DMS79 (cell line): ENCODE measurements at regions not wholly inside any gene's neighbourhood (a gene's known extent, or its start where the extent isn't known, plus 50 kb on each side); places are given as distances from the start of the nearest gene placed in this dataset.
"Not testable (repeated sequence)": the region's sequence is repeated elsewhere in the genome, so short reads cannot be mapped to it uniquely, and the experiment has no call there.

Experiments
- DNase-seq: peaks from one replicate; lab custom pipeline; 2025; lab: John Stamatoyannopoulos, UW

DNA sequence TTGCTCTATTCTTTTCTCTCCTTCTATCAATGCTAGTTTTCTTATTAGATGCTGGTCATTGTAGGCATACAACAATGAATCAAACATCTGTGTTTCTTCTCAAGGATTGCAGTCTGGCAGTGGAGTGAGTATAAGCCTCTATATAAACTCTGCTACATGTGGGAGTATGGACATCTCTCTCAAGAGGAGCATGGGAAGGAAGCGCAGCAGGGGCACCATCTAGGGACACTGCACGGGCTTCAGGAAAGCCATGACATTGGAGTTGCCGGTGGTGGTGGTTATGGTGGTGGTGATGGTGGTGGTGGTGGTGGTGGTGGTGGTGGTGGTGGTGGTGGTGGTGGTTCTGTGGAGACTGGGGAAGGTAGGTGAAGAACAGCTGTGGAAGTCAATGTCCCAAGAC, 462.6 kb downstream of the RNF144A start:
- no peak for DNase-seq

DNA sequence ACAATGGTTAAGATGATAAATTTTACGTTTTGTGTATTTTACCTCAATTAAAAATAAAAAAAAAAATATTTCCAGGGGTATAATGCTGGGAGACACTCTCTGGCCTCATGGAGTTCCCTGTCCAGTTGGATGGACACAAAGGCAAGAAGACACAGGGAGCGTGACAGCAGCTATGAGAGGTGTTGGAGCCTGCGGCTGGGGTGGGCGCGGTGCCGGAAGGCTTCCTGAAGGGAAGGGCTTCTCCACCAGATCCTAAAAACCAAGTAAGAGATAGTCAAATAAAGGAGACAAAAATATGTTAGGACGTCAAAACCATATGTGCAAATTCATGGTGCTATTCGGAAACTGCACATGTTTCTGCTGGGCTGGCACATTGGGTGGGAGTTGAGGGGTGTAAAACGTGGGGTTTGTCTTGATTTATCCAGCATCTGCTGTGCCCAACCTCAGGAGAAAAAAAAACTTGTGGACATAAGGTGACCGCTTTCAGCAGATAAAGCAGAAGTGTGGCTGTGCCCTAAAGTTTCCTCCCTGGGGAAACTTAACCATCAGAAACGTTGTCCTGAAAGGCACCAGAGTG, 467.6 kb downstream of the RNF144A start:
- no peak for DNase-seq

DNA sequence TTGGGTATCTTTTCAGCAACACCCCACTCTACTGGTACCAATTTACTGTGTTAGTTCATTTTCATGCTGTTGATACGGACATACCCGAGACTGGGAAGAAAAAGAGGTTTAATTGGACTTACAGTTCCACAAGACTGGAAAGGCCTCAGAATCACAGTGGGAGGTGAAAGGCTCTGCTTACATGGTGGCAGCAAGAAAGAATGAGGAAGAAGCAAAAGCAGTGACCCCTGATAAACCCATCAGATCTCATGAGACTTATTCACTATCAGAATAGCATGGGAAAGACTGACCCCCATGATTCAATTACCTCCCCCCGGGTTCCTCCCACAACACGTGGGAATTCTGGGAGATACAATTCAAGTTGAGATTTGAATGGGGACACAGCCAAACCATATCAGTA, 473.1 kb downstream of the RNF144A start:
- not testable (repeated sequence) for DNase-seq

DNA sequence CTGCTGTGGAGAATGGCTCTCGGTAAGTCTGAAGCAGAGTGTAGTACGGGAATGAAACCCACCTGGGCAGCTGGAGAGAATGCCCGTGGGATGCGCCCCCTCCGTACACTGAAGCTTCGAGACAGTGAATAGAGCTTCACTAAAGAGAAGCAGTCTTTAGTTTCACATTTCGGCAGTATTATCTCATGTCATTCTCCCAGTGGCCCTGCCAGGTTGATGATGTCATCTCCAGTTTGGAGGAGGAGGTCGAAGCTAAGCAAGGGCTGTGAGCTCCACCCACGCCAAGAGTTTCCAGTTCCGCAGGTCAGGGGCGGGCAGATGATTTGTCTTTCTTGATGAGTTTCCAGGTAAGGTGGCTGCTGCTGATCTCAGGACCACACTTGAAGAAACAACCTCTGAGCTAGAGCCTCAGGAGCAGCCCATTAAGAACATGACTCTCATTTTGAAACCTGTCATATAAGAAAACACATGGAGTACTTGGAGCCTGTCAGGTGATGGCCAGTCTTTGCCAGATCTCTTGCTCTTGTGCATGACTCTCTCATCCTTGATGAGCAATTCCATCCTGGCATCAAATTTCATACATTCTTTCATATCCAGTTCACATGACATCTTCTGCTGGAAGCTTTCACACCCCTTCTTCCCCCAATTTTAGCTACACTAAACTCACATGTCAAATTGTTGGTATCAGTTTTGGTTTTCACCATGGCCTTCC, 475.0 kb downstream of the RNF144A start:
- DNase-seq, result no peak

DNA sequence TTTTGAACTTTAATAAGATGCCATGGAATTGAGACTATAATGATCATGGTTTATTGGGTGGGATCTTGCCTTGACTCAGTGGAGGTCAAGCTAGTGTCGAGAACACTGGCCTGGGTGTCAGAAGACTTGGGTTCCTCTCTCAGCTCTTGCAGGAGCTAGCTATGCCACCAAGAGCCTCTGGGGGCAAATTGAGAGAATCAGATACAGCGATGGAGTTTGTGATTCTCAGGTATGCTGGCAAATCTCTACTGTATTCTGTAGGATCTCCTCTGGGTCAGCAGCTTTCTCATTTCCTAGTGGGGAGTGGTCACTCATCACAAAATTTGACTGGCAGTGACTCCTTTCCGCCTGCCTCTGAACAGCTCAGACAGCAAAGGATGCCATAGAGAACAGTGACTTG, 477.0 kb downstream of the RNF144A start:
- DNase-seq, result no peak

DNA sequence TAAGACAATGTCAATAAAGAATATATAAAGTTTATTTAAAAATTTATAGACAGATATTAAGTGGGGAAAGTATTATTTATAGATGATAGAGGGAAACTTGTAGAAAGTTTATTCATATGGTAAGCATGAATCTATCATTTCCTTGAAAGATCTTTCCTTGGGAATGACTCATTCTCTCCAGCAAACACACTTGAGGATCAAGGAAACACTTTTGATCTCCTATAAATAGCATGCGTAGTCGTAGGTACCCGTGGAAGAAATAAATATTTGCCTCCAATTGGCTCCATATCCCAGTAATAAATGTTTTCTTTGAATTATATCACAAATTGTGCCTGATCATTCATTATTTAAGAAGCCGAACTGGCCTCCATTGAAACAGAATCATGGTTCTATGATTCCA, 483.4 kb downstream of the RNF144A start:
- DNase-seq, result no peak

DNA sequence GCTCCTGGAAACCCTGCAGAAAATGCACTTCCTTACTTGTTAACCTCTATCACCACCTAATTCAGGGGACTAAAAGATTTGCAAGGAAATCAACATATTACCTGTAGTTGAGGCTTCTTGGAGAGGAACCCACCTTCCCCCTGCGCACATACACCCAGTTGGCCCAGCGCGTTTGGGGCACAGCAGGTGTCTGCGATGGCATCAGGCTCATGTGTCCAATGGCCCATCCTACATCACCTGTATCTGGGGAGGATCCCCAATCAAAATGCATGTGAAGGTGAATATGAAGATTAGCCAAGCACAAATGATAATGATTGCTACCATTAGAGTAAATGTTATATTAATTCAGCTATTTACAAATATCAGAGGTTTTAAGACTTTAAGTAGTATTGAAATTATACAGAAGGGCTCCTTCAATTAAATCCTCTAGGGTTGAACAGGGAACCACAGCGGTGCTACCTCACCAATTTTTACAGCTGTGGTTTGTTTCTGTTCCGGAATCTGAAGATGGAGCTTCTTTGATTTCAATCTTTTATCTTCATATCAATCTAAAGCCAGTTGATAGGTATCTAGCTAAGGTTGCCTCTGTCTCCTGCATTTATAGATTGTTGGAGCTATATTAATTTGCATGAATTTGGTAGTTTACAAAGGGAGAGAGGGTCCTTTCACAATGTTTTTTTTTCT, 486.0 kb downstream of the RNF144A start:
- no peak for DNase-seq

DNA sequence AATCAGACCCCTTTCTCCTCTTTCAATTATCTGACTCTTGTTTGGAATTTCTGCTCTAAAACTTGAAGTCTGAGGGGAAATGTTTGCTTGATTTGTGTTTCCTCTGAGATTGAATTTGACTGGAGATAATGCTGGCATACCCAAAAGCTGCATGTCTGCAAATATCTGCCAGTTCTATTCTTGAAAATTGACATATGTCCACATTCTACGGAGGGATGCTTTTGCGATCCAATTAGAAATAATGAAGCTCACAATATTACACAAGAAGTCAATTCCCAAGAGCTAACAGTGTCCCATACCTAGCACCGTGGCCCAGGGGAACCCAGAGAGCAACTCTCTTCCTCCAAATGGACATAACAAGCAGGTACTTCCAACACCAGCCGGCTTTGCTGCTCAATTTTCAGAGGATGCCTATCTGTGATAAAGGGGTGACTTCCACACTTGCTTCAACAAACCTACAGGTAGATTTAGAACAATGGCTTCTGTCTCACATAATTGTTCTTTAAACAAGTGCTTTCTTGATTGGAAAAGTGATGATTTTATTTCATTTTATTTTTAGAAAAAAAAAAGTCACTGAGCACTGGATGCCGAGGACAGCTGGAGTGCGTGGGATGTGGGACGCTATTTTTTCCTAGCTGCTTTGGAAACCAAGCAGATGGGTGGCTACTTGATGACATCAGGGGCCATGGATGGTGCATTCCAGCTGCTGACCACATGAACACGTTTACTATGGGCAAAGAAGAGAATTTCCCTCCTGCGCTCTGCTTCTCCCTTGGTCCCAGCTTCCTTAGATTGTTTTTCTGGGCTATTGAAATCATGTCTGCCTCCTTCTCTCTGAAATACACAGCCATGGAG, 488.9 kb downstream of the RNF144A start:
- DNase-seq, result no peak

DNA sequence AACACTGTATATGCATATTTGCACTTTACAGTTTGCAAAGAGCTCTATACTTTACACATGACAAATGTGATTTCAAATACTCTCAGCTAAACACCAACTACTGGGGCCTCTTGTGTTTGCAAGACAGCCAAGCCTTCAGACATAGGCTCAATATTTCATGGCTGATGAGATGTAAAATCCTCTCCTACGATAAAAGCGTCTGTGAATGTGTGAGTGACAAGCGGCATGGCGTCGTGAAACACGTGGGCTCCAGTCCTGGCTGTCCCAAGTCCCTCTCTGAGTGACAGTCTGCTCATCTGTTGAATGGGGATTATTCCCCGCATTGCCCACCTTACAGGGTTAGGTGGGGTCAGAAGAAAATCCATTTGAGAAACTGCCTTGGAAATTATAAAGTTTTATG, 489.8 kb downstream of the RNF144A start:
- DNase-seq, result no peak

DNA sequence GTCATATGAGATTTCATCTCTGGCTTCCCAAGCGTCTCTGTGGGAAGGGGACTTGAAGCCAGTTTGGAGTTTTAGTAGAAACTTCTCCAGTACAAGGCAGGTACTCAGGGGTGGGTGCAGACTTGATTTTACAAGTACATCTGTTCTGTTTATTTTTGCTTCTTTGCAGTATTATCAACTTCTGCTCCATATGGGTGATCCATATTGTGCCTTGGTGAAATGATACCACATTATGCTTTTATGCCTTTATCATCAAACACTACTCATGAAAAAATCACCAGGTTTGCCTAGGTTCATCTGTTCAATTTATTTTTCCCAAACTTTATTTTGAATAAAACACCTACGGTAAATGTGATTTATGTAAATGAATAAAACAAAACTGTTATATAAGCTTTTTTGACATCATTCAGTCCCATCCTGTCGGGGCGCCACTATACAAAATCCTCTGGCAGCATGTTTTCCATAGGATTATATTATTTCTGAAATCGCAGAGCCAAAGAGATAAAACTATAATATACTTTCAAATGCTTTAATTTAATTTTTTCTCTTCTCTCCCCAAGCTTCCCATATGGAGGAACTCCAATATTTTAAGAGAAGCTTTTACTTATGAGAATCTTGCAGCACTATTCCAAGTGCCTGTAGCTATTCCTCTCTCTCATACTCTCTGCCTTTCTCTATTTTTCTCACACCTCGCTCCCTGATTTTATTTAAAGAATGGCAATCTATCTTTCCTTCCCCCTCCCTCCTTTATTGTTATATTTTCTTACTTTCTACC, 490.9 kb downstream of the RNF144A start:
- no peak for DNase-seq

DNA sequence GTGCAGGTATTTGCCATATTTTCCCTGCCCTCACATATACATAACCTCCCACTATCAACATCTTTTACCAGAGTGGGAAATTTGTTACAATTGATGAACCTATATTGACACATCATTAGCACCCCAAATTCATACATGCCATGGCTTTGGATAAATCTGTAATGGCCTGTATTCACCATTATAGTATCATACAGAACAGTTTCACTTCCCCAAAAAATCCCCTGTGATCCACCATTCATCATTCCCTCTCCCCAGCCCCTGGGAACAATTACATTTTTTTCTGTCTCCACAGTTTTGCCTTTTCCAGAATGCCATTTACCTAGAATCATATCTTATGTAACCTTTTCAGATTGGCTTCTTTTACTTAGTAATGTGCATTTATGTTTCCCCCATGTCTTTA, 494.5 kb downstream of the RNF144A start:
- no peak for DNase-seq

DNA sequence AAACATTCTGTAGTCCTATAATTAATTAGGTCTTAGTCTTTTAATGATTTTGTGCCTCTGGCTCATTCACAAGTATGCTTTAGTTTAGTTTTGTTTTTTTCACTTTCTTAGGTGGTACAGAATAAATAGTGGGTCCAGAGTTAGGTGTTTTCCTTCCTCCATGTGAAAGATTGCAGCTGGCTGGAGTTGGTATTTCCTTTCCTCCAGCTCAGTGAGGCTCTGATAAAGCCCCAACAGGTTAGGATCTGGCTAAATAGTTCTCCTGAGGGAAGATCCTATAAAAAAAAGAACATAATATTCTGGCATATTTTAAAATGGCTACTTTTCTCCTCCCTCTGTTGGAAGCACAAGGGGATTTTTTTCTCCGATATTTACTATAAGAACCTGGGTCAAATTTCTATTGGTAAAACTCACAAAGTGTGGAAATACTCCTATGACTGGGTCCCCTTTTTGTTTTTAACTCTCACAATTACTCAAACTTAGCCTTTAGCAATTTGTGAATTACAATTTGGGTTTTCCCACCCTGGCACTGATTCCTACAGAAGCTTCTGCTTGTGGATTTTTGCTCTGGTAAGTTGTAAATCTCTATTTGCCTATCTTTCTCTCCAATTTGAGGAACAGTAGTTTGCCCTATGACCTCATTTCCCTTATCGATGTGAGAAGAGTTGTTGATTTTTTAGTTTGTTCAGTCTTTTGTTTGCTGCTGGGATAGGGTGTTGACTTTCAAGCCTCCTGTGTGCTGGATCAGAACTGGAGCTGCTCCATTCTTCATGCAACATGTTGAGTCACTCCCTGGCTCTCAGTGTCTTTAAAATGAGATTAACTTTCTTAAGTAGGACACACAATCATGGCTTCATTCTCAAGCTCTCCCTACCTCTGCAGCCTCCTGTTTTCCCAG, 500.9 kb downstream of the RNF144A start:
- no peak for DNase-seq

DNA sequence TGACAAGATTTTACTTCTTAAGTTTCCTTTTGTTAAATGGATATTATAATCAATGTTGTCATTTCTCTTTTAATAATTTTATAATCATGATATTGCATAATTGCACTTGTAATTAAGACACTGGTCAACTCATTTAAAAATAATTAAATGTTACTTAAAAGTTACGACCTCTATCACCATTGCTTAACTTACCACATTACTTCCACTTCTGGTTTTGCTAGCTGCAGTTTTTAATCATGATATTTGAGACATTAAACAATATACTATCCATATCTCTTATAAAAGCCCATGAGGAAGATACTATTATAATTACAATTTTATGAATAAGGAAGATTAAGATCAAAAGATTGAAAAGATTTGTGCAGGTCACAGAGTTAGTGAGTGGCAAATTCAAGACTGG, 502.0 kb downstream of the RNF144A start:
- no peak for DNase-seq

DNA sequence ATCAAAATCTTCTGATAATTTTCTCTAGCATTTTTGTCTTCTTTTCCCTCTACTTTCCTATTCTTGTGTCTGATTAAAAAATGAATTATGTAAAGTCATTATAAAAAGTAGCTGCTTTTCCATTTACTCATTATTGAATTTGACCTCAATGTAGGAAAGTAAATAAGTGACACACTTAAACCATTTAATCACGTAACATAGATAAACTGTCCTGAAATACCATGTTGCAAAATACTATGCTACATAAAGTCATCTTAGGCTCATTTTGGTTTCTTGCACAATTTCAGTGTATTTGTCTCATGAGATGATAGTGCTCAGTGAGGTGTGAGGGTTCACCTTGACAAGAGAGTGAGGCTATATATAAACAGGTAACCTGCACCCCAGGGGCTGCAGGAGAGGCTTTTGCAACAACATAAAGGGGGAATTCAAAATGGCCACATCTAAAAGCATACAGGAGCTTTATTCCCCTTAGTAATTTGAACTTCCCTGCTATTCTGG, 502.7 kb downstream of the RNF144A start:
- no peak for DNase-seq

DNA sequence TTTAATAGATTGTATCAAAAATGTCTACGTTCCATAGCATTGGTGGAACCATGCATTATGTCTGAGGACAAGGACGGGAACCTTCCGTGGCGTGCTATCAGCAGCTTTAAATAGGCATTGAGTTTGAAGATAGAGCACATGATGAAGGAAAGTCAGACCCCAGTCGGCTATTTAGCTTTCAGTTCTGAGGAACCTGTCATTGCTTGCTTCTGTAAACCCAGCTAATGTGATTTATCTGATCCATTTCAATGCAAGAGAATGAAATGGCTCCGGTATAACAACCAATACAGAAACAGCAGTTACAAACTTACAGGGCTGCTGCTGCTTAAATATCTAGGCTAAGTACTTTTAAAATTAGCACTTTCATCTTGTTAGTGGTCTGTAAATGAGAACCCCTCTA, 503.3 kb downstream of the RNF144A start:
- no peak for DNase-seq

DNA sequence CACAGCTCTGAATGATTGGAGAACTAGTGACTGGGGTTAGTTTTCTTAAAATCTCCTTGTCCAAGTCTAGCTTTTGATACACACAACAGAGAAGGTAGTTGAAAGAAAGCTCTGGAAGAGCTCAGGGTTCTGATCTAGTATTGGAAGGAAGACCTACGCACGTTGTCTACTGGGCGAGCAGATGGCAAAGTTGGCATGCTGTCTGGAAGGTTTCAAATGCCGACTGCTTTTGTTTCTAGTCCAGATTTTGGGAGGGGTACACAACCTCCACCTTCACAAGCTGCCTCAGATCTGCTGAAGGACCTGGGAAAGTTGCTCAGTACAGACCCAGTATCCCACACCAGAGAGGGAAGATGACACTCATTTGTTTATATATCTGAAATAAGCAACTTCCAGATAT, 507.3 kb downstream of the RNF144A start:
- no peak for DNase-seq

DNA sequence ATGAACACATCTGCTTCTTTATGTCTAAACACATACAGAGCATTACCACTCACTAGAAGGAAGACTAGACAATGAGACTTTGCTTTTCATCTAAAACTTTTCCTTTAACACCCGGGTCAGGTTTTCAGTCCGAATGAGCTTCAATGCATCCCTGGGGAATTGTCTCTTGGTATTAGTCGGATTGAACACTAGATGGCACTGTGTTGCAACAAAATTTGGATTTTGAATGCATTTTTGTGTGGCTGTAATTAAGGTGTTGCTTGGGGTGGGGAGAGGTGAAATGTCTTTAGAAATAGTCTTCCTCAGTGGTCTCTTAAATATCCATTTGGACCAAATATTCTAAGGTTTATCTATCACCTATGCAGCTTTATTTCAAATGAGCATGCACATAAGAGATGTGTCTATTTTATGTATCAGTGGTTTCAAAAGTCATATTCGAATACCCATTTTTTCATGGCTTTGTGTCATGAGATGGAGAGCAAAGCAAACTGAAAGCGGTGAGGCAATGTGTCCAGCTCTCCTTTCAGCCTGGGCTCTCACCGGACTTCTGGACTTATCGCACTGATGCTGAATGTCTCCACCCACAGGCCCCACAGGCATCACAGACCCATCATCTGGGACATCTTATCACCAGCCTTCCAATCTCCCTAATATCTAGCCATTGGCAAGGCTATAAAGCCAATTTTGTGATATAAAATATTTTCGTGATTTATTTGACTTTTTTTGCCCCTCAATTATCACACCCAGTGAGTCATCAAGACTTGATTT, 510.3 kb downstream of the RNF144A start:
- peak; percentile 33 for DNase-seq

DNA sequence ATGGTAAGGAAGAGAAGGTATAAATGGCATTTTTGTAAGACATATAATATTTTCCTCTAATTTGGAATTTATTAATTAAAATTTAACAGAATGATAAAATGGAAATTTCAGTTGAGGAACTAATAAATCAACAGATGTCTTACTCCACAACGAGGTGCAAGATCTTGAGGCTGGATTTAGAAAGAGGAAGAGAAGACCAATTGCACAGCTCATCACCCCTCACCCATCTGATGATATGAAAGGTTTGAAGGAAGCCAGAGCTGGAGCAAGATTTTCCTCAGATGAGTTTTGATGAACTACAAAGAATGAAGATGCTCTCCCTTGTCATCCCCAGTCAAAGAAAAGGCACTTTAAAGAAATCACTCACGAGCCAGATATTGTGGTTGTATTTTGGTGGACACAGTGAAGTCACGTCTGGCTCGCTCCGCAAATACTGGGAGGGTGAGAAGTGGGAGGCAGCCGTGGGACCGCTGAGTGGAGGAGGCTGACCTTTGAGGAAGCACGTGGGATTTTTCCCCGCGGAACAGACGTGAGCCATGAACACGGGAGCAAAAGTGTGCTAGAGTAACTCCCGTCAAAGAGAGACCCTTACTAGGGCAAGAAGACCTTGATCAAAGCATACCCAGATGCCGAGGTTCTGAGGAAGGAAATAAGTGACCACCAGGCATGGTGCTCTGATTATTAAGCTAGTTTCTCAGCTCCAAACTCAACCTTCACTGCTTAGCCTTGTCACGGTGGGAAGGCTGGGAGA, 511.4 kb downstream of the RNF144A start:
- DNase-seq, result no peak

DNA sequence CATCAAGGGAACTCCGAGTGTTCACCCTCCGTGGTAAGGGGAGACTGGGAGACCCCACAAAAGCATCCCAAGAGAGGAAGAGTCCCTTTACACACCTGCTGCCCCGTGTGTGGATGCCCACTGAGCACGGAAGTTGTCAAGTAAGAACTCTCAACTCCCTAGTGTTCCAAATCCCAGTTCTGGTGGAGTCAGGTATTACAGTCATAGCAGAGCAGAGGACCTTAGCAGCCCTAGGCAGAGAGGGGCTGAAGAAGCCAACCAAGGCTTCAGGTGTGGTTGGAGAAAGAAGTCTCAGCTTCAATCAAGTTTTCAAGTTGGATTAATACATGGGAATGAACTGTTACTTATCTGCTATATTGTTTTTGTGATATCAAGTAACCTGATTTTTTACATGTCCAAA, 512.5 kb downstream of the RNF144A start:
- no peak for DNase-seq
